ENCODE measurements at regions not wholly inside any gene's neighbourhood (a gene's known extent, or its start where the extent isn't known, plus 50 kb on each side); places are given as distances from the start of the nearest gene placed in this dataset.

DNA sequence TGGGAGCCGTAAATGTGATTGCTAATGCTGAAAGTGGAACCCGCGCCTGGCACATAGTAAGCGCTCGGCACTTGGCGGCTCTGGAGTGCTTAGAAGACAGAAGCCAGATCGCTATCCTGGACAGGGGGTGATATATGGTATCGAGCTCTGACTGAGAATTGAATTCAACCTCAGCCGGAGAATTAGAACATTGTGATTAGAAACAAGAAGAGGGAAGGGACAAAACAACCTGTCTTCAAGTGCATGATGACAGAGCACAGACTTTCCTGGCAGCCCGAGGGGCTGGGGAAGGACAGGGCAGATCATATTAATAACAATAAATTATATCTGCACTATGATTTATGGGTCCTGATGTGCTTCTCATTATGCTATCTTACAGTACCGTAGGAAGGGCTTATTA, 66.9 kb upstream of the TBX3 start:
- TF ChIP-seq ZNF565 (CRISPR knock-in tag; conservative IDR thresholded peaks at IDR 0.05; ENCODE audit: low read depth) (no peak), CSDC2 (CRISPR knock-in tag; IDR thresholded peaks at IDR 0.05) (no peak), RARB (CRISPR knock-in tag; IDR thresholded peaks at IDR 0.05) (no peak), ARNTL (CRISPR knock-in tag; IDR thresholded peaks at IDR 0.05; ENCODE audit: borderline replicate concordance, low read depth) (no peak), ZC3H10 (CRISPR knock-in tag; IDR thresholded peaks at IDR 0.05) (no peak), ZFP30 (CRISPR knock-in tag; IDR thresholded peaks at IDR 0.05) (no peak), OSR1 (CRISPR knock-in tag; IDR thresholded peaks at IDR 0.05) (no peak), ESRRG (CRISPR knock-in tag; IDR thresholded peaks at IDR 0.05) (no peak)
- TF ChIP-seq, protein P1, sequence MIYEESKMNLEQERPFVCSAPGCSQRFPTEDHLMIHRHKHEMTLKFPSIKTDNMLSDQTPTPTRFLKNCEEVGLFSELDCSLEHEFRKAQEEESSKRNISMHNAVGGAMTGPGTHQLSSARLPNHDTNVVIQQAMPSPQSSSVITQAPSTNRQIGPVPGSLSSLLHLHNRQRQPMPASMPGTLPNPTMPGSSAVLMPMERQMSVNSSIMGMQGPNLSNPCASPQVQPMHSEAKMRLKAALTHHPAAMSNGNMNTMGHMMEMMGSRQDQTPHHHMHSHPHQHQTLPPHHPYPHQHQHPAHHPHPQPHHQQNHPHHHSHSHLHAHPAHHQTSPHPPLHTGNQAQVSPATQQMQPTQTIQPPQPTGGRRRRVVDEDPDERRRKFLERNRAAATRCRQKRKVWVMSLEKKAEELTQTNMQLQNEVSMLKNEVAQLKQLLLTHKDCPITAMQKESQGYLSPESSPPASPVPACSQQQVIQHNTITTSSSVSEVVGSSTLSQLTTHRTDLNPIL (CRISPR knock-in tag; IDR thresholded peaks at IDR 0.05; ENCODE audit: low read depth), result 0 out of 2 replicates have a peak, but pooled peaks have one; percentile 12
- TF ChIP-seq, protein P2, sequence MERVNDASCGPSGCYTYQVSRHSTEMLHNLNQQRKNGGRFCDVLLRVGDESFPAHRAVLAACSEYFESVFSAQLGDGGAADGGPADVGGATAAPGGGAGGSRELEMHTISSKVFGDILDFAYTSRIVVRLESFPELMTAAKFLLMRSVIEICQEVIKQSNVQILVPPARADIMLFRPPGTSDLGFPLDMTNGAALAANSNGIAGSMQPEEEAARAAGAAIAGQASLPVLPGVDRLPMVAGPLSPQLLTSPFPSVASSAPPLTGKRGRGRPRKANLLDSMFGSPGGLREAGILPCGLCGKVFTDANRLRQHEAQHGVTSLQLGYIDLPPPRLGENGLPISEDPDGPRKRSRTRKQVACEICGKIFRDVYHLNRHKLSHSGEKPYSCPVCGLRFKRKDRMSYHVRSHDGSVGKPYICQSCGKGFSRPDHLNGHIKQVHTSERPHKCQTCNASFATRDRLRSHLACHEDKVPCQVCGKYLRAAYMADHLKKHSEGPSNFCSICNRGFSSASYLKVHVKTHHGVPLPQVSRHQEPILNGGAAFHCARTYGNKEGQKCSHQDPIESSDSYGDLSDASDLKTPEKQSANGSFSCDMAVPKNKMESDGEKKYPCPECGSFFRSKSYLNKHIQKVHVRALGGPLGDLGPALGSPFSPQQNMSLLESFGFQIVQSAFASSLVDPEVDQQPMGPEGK (CRISPR knock-in tag; IDR thresholded peaks at IDR 0.05; ENCODE audit: borderline replicate concordance), result no peak
- TF ChIP-seq, protein P3, sequence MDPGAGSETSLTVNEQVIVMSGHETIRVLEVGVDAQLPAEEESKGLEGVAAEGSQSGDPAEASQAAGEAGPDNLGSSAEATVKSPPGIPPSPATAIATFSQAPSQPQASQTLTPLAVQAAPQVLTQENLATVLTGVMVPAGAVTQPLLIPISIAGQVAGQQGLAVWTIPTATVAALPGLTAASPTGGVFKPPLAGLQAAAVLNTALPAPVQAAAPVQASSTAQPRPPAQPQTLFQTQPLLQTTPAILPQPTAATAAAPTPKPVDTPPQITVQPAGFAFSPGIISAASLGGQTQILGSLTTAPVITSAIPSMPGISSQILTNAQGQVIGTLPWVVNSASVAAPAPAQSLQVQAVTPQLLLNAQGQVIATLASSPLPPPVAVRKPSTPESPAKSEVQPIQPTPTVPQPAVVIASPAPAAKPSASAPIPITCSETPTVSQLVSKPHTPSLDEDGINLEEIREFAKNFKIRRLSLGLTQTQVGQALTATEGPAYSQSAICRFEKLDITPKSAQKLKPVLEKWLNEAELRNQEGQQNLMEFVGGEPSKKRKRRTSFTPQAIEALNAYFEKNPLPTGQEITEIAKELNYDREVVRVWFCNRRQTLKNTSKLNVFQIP (CRISPR knock-in tag; IDR thresholded peaks at IDR 0.05; ENCODE audit: borderline replicate concordance, low read depth), result no peak
- TF ChIP-seq, protein P4, sequence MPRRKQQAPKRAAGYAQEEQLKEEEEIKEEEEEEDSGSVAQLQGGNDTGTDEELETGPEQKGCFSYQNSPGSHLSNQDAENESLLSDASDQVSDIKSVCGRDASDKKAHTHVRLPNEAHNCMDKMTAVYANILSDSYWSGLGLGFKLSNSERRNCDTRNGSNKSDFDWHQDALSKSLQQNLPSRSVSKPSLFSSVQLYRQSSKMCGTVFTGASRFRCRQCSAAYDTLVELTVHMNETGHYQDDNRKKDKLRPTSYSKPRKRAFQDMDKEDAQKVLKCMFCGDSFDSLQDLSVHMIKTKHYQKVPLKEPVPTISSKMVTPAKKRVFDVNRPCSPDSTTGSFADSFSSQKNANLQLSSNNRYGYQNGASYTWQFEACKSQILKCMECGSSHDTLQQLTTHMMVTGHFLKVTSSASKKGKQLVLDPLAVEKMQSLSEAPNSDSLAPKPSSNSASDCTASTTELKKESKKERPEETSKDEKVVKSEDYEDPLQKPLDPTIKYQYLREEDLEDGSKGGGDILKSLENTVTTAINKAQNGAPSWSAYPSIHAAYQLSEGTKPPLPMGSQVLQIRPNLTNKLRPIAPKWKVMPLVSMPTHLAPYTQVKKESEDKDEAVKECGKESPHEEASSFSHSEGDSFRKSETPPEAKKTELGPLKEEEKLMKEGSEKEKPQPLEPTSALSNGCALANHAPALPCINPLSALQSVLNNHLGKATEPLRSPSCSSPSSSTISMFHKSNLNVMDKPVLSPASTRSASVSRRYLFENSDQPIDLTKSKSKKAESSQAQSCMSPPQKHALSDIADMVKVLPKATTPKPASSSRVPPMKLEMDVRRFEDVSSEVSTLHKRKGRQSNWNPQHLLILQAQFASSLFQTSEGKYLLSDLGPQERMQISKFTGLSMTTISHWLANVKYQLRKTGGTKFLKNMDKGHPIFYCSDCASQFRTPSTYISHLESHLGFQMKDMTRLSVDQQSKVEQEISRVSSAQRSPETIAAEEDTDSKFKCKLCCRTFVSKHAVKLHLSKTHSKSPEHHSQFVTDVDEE (CRISPR knock-in tag; IDR thresholded peaks at IDR 0.05), result peak; percentile 68
